ENCODE measurements at regions not wholly inside any gene's neighbourhood (a gene's known extent, or its start where the extent isn't known, plus 50 kb on each side); places are given as distances from the start of the nearest gene placed in this dataset.
"Not testable (repeated sequence)": the region's sequence is repeated elsewhere in the genome, so short reads cannot be mapped to it uniquely, and the experiment has no call there.

GRCh38 chr12:24645254-24645653, 303.6 kb downstream of the BCAT1 start:
- ATAC-seq = no peak
- DNase-seq = no peak
- Mint-ChIP-seq H3K27me3 (no peaks in the 10 kb centered on the region), H3K36me3 (no peaks in the 10 kb centered on the region), H3K9me3 (peaks cover 0 to 13% (median 2%) of the 10 kb centered on the region in 9 donors), H3K4me1 (no peaks in the 10 kb centered on the region), H3K4me3 (no peak overlapping the region), H3K27ac (no peak overlapping the region)
- POLR2A ChIA-PET = no interaction called here

GRCh38 chr12:24643120-24644119, 305.5 kb downstream of the BCAT1 start:
- no peak for DNase-seq
- H3K4me3 Mint-ChIP-seq = no peak overlapping the region
- no peaks in the 10 kb centered on the region for H3K36me3 Mint-ChIP-seq
- no peaks in the 10 kb centered on the region for H3K27me3 Mint-ChIP-seq
- peaks cover 0 to 10% (median 1%) of the 10 kb centered on the region in 9 donors for H3K9me3 Mint-ChIP-seq
- ATAC-seq = no peak
- no peak overlapping the region for H3K27ac Mint-ChIP-seq
- POLR2A ChIA-PET = no interaction called here
- no peaks in the 10 kb centered on the region for H3K4me1 Mint-ChIP-seq

GRCh38 chr12:24639641-24640040, 309.3 kb downstream of the BCAT1 start:
- Mint-ChIP-seq H3K9me3 (peaks cover 0 to 10% (median 1%) of the 10 kb centered on the region in 9 donors), H3K4me3 (no peak overlapping the region), H3K4me1 (no peaks in the 10 kb centered on the region), H3K27ac (no peak overlapping the region), H3K27me3 (no peaks in the 10 kb centered on the region), H3K36me3 (no peaks in the 10 kb centered on the region)
- DNase-seq = no peak
- ATAC-seq = no peak
- POLR2A ChIA-PET = no interaction called here

- DNase-seq = no peak
- H3K4me1 Mint-ChIP-seq = no peaks in the 10 kb centered on the region
- POLR2A ChIA-PET = no interaction called here
- no peak for ATAC-seq
- H3K36me3 Mint-ChIP-seq = no peaks in the 10 kb centered on the region
- no peak overlapping the region for H3K27ac Mint-ChIP-seq
- peaks cover 0 to 4% (median 0%) of the 10 kb centered on the region in 5 donors for H3K27me3 Mint-ChIP-seq
- peaks cover 0 to 20% (median 0%) of the 10 kb centered on the region in 9 donors for H3K9me3 Mint-ChIP-seq
- no peak overlapping the region for H3K4me3 Mint-ChIP-seq
Measured at GRCh38 chr12:24632466-24632865, 316.4 kb downstream of the BCAT1 start.

GRCh38 chr12:24631676-24632426, 317.1 kb downstream of the BCAT1 start:
- no peaks in the 10 kb centered on the region for H3K36me3 Mint-ChIP-seq
- DNase-seq (no peak), ATAC-seq (no peak)
- H3K27me3 Mint-ChIP-seq = peaks cover 0 to 4% (median 0%) of the 10 kb centered on the region in 5 donors
- POLR2A ChIA-PET = no interaction called here
- H3K27ac Mint-ChIP-seq = no peak overlapping the region
- H3K4me1 Mint-ChIP-seq = no peaks in the 10 kb centered on the region
- H3K4me3 Mint-ChIP-seq = no peak overlapping the region
- peaks cover 0 to 20% (median 0%) of the 10 kb centered on the region in 9 donors for H3K9me3 Mint-ChIP-seq

- no peaks in the 10 kb centered on the region for H3K4me1 Mint-ChIP-seq
- peaks cover 0 to 7% (median 0%) of the 10 kb centered on the region in 5 donors for H3K27me3 Mint-ChIP-seq
- no peaks in the 10 kb centered on the region for H3K36me3 Mint-ChIP-seq
- POLR2A ChIA-PET = no interaction called here
- DNase-seq (no peak), ATAC-seq (no peak)
- peaks cover 0 to 20% (median 0%) of the 10 kb centered on the region in 9 donors for H3K9me3 Mint-ChIP-seq
- no peak overlapping the region for H3K27ac Mint-ChIP-seq
- H3K4me3 Mint-ChIP-seq = no peak overlapping the region
Measured at GRCh38 chr12:24630856-24631255, 318.0 kb downstream of the BCAT1 start.

GRCh38 chr12:24630446-24630845, 318.5 kb downstream of the BCAT1 start:
- DNase-seq (no peak), ATAC-seq (no peak)
- POLR2A ChIA-PET = no interaction called here
- peaks cover 0 to 8% (median 0%) of the 10 kb centered on the region in 5 donors for H3K27me3 Mint-ChIP-seq
- H3K4me1 Mint-ChIP-seq = no peaks in the 10 kb centered on the region
- no peaks in the 10 kb centered on the region for H3K36me3 Mint-ChIP-seq
- H3K4me3 Mint-ChIP-seq = no peak overlapping the region
- H3K27ac Mint-ChIP-seq = peak overlapping the region in 1 of 10 donors; percentile 26
- peaks cover 0 to 20% (median 0%) of the 10 kb centered on the region in 9 donors for H3K9me3 Mint-ChIP-seq

GRCh38 chr12:24625103-24625502, 323.8 kb downstream of the BCAT1 start:
- H3K4me1 Mint-ChIP-seq = no peaks in the 10 kb centered on the region
- H3K9me3 Mint-ChIP-seq = peaks cover 3 to 24% (median 10%) of the 10 kb centered on the region in 9 donors
- H3K4me3 Mint-ChIP-seq = no peak overlapping the region
- no peak for ATAC-seq
- H3K27me3 Mint-ChIP-seq = peaks cover 0 to 4% (median 0%) of the 10 kb centered on the region in 5 donors
- POLR2A ChIA-PET = no interaction called here
- H3K36me3 Mint-ChIP-seq = no peaks in the 10 kb centered on the region
- no peak for DNase-seq
- H3K27ac Mint-ChIP-seq = no peak overlapping the region

- H3K27ac Mint-ChIP-seq, H3K36me3 Mint-ChIP-seq, H3K4me3 Mint-ChIP-seq, POLR2A ChIA-PET, H3K4me1 Mint-ChIP-seq, ATAC-seq, H3K27me3 Mint-ChIP-seq, DNase-seq: not testable (repeated sequence)
- H3K9me3 Mint-ChIP-seq = peaks cover 0 to 22% (median 7%) of the 10 kb centered on the region in 9 donors
Measured at GRCh38 chr12:24619954-24620353, 328.9 kb downstream of the BCAT1 start.

GRCh38 chr12:24617471-24617870, 331.4 kb downstream of the BCAT1 start:
- no peaks in the 10 kb centered on the region for H3K27me3 Mint-ChIP-seq
- no peaks in the 10 kb centered on the region for H3K4me1 Mint-ChIP-seq
- H3K4me3 Mint-ChIP-seq = no peak overlapping the region
- H3K36me3 Mint-ChIP-seq = no peaks in the 10 kb centered on the region
- ATAC-seq (no peak), DNase-seq (no peak)
- POLR2A ChIA-PET = no interaction called here
- peaks cover 0 to 12% (median 5%) of the 10 kb centered on the region in 9 donors for H3K9me3 Mint-ChIP-seq
- no peak overlapping the region for H3K27ac Mint-ChIP-seq

- no peak overlapping the region for H3K4me3 Mint-ChIP-seq
- ATAC-seq (no peak), DNase-seq (no peak)
- no peaks in the 10 kb centered on the region for H3K4me1 Mint-ChIP-seq
- no peak overlapping the region for H3K27ac Mint-ChIP-seq
- POLR2A ChIA-PET = no interaction called here
- no peaks in the 10 kb centered on the region for H3K27me3 Mint-ChIP-seq
- H3K9me3 Mint-ChIP-seq = peaks cover 0 to 5% (median 0%) of the 10 kb centered on the region in 9 donors
- H3K36me3 Mint-ChIP-seq = no peaks in the 10 kb centered on the region
Measured at GRCh38 chr12:24615967-24616411, 332.9 kb downstream of the BCAT1 start.

GRCh38 chr12:24608637-24609285, 340.1 kb downstream of the BCAT1 start:
- Mint-ChIP-seq H3K4me1 (peaks cover 0 to 19% (median 0%) of the 10 kb centered on the region in 4 donors), H3K36me3 (no peaks in the 10 kb centered on the region), H3K9me3 (peaks cover 0 to 20% (median 2%) of the 10 kb centered on the region in 9 donors), H3K4me3 (no peak overlapping the region), H3K27ac (no peak overlapping the region), H3K27me3 (no peaks in the 10 kb centered on the region)
- no peak for ATAC-seq
- no peak for DNase-seq
- POLR2A ChIA-PET = no interaction called here
